Heart right ventricle (tissue), 16 donors: ENCODE measurements at regions not wholly inside any gene's neighbourhood (a gene's known extent, or its start where the extent isn't known, plus 50 kb on each side); places are given as distances from the start of the nearest gene placed in this dataset.

Experiments
- ATAC-seq, 8 donors: fragments of 200-7000 bp; cut with Tn5 transposase; one replicate each; pipeline ENCODE4 v1.9.1; 2020; ENCODE audit warnings: mild to moderate bottlenecking in 8 of 8, moderate library complexity in 8 of 8, moderate number of reproducible peaks in 1 of 8
- DNase-seq, 2 donors: peaks; one replicate each; pipeline ENCODE4 v3.0.0-alpha.2; 2020
- H3K27ac ChIP-seq, 10 donors: fragments of 200-600 bp; sonication (generic) in 2 of 10; one replicate each; pipeline versions ENCODE4 v1.5.0 to v1.8.0; 2020 to 2022; ENCODE audit warnings: mild to moderate bottlenecking in 3 of 10
- H3K27me3 ChIP-seq, 7 donors: fragments of 200-600 bp; one replicate each; pipeline ENCODE4 v1.8.0; 2021 to 2022; ENCODE audit warnings: mild to moderate bottlenecking in 2 of 7
- H3K36me3 ChIP-seq, 9 donors: fragments of 200-600 bp; sonication (generic) in 1 of 9; one replicate each; pipeline versions ENCODE4 v1.5.0 to v1.8.0; 2020 to 2022; ENCODE audit warnings: mild to moderate bottlenecking in 2 of 9
- H3K4me1 ChIP-seq, 9 donors: fragments of 200-600 bp; sonication (generic) in 1 of 9; one replicate each; pipeline versions ENCODE4 v1.5.0 to v1.8.0; 2020 to 2022; ENCODE audit warnings: mild to moderate bottlenecking in 4 of 9
- H3K4me3 ChIP-seq, 10 donors: fragments of 200-600 bp; sonication (generic) in 2 of 10; one replicate each; pipeline versions ENCODE4 v1.5.0 to v1.8.0; 2020 to 2022; ENCODE audit warnings: mild to moderate bottlenecking in 7 of 10, moderate library complexity in 2 of 10
- H3K9me3 ChIP-seq, 11 donors: fragments of 200-600 bp in 10 of 11; sonication (generic) in 2 of 11; one replicate each; pipeline versions ENCODE4 v1.5.0 to v1.8.0; 2013 to 2022; ENCODE audit warnings: mild to moderate bottlenecking in 2 of 11, control low read depth in 1 of 11, moderate library complexity in 1 of 11
- CTCF ChIP-seq, 9 donors: fragments of 200-600 bp; sonication (generic) in 2 of 9; IDR thresholded peaks; one replicate each; pipeline versions ENCODE4 v1.5.0 to v1.8.0; 2021 to 2022; ENCODE audit warnings: antibody characterized with exemption in 9 of 9, mild to moderate bottlenecking in 5 of 9, moderate library complexity in 1 of 9
- WGBS, 2 donors: extraction: QIAGEN DNeasy Blood & Tissue Kit; methylation state at CpG; one replicate each; pipeline ENCODE4 v1.1.7; 2013; ENCODE audit warnings: inconsistent platforms in 1 of 2; 5-methylcytosine and 5-hydroxymethylcytosine counted together
- intact Hi-C, 10 donors: fragments of 100-400 bp; cut with DNase I; formaldehyde crosslinking; loops; one replicate each; pipeline versions ENCODE4 v1.11.1 to v1.14.2; 2022
- donor health status: Arrhythmogenic right ventricular cardiomyopathy.
- donor health status: ischemic (EF 13 %, LVEDD 7.1; RV severe dilation, severe dysfunction).
- donor health status: healthy with polysubstance abuse.
- donor health status: DM: no; HTN: yes; CAD: no.
- donor health status: DM: no; HTN: no; CAD: no.
- donor health status: ischemic (EF 25% LVEDD 6.9; RV normal size, moderate dysfunction).
- donor health status: ischemic (EF 25% LVEDD 5.7; RV mildly dilated, moderate dysfunction).
- donor health status: healthy.
- donor health status: DM: yes; HTN: yes; CAD: no.
- donor health status: Ischemic cardiomyopathy.
- donor health status: ischemic (EF 35%, LVEDD 5.7; RV mildly dilated, moderate dysfunction).
- donor health status: nonischemic (EF 11% LVEDD 7.7; RV severe dilation, severe dysfunction).
- donor health status: DM: yes; HTN: yes; CAD: no.
- donor health status: PGD.
- donor health status: ischemic (EF 29% LVEDD 5.4; RV normal size, mild dysfunction).
- donor health status: nonischemic (EF 23%, LVEDD 6.1; RV moderate dilation, normal function).

- WGBS, 2 donors: 68 to 73% methylated on average over 1 of the region's 1 CpG
- Histone ChIP-seq H3K4me1 (no peaks in the 10 kb centered on the region), H3K36me3 (no peaks in the 10 kb centered on the region), H3K27me3 (no peaks in the 10 kb centered on the region), H3K27ac (no peak overlapping the region), H3K4me3 (no peak overlapping the region), H3K9me3 (peaks cover 0 to 18% (median 6%) of the 10 kb centered on the region in 11 donors)
- no peak for TF ChIP-seq CTCF (IDR thresholded peaks at IDR 0.05)
- DNase-seq (no peak), ATAC-seq (no peak)
- intact Hi-C loops: no loop called here
Observed at GRCh38 chr12:78799649-78800048, 64.9 kb upstream of the SYT1 start.

- Histone ChIP-seq H3K9me3 (peaks cover 0 to 5% (median 0%) of the 10 kb centered on the region in 11 donors), H3K27ac (no peak overlapping the region), H3K27me3 (no peaks in the 10 kb centered on the region), H3K36me3 (no peaks in the 10 kb centered on the region), H3K4me1 (no peaks in the 10 kb centered on the region), H3K4me3 (no peak overlapping the region)
- ATAC-seq (no peak), DNase-seq (no peak)
- no peak for TF ChIP-seq CTCF (IDR thresholded peaks at IDR 0.05)
- intact Hi-C loops: no loop called here
- WGBS, 2 donors: 85 to 89% methylated on average over 3 of the region's 3 CpGs
Observed at GRCh38 chr12:78802593-78802992, 62.0 kb upstream of the SYT1 start.

GRCh38 chr12:78804262-78804661 lies 60.3 kb upstream of the SYT1 start:
- Histone ChIP-seq H3K36me3 (no peaks in the 10 kb centered on the region), H3K4me1 (no peaks in the 10 kb centered on the region), H3K27me3 (no peaks in the 10 kb centered on the region), H3K27ac (no peak overlapping the region), H3K9me3 (peaks cover 0 to 4% (median 0%) of the 10 kb centered on the region in 11 donors), H3K4me3 (no peak overlapping the region)
- no peak for TF ChIP-seq CTCF (IDR thresholded peaks at IDR 0.05)
- ATAC-seq (no peak), DNase-seq (no peak)
- intact Hi-C loops: no loop called here
- 94 to 96% methylated on average over 39 of the region's 39 CpGs for WGBS, 2 donors
